ENCODE measurements at regions not wholly inside any gene's neighbourhood (a gene's known extent, or its start where the extent isn't known, plus 50 kb on each side); places are given as distances from the start of the nearest gene placed in this dataset.

GRCh38 chr5:164809821-164810220 lies 1304.4 kb downstream of the MAT2B start:
- TF ChIP-seq REST (IDR thresholded peaks at IDR 0.05): no peak
- TF ChIP-seq NR2F2 (IDR thresholded peaks at IDR 0.05): no peak
- TF ChIP-seq CTCF (IDR thresholded peaks at IDR 0.05; ENCODE audit: low read depth, low read length, missing input control): no peak
- no peak for TF ChIP-seq SP1 (IDR thresholded peaks at IDR 0.05)
- TF ChIP-seq, protein P1, sequence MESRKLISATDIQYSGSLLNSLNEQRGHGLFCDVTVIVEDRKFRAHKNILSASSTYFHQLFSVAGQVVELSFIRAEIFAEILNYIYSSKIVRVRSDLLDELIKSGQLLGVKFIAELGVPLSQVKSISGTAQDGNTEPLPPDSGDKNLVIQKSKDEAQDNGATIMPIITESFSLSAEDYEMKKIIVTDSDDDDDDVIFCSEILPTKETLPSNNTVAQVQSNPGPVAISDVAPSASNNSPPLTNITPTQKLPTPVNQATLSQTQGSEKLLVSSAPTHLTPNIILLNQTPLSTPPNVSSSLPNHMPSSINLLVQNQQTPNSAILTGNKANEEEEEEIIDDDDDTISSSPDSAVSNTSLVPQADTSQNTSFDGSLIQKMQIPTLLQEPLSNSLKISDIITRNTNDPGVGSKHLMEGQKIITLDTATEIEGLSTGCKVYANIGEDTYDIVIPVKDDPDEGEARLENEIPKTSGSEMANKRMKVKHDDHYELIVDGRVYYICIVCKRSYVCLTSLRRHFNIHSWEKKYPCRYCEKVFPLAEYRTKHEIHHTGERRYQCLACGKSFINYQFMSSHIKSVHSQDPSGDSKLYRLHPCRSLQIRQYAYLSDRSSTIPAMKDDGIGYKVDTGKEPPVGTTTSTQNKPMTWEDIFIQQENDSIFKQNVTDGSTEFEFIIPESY (IDR thresholded peaks at IDR 0.05): no peak

Data from liver (tissue), 3 donors.